GM12878 (cell line): ENCODE measurements at regions not wholly inside any gene's neighbourhood (a gene's known extent, or its start where the extent isn't known, plus 50 kb on each side); places are given as distances from the start of the nearest gene placed in this dataset.
"Not testable (repeated sequence)": the region's sequence is repeated elsewhere in the genome, so short reads cannot be mapped to it uniquely, and the experiment has no call there.

Experiments
- ATAC-seq: fragments of 200-7000 bp; cut with Tn5 transposase; 3 replicates; pipeline ENCODE4 v1.9.1; 2020; ENCODE audit warnings: mild to moderate bottlenecking, moderate library complexity
- BruUV-seq: library from RNA; stranded (reverse); fragments of 400-500 nt; replicated peaks from 2 replicates; lab custom pipeline; 2021; lab: Mats Ljungman, UMichigan
- CTCF ChIA-PET: fragments of 300-600 bp; sonication (Branson Sonifier 250); formaldehyde crosslinking; extraction: SDS; loops from one replicate; lab custom pipeline; 2021; ENCODE audit warnings: inconsistent platforms; lab: Yijun Ruan, JAX
- POLR2A ChIA-PET: fragments of 350-600 bp; formaldehyde crosslinking; extraction: SDS; loops from one replicate; lab custom pipeline; 2021; ENCODE audit warnings: inconsistent platforms; lab: Charles Lee
- RAD21 ChIA-PET: fragments of 300-600 bp; sonication (Branson Sonifier 250); formaldehyde crosslinking; loops from one replicate; lab custom pipeline; 2023; ENCODE audit warnings: antibody characterized with exemption; ENCODE audit not compliant: unreplicated experiment; lab: Charles Lee
- SMC1A ChIA-PET: fragments of 300-600 bp; sonication (Branson Sonifier 250); formaldehyde crosslinking; loops from one replicate; lab custom pipeline; 2023; ENCODE audit not compliant: unreplicated experiment, uncharacterized antibody; lab: Charles Lee
- DNase-seq: peaks from one replicate; pipeline ENCODE4 v3.0.0-alpha.2; 2011; ENCODE audit warnings: low read depth, low spot score
- FAIRE-seq: peaks from 3 replicates; lab custom pipeline; 2011; peaks lifted over from hg19 to GRCh38; lab: Jason Lieb, UNC
- H2AFZ ChIP-seq: 2 replicates; pipeline ENCODE4 v1.6.0; 2011; ENCODE audit warnings: low read depth, low read length, control low read depth; ENCODE audit not compliant: control insufficient read depth
- H3K27ac ChIP-seq: 2 replicates; pipeline ENCODE4 v1.5.1; 2011; ENCODE audit warnings: control low read depth; ENCODE audit not compliant: control insufficient read depth, insufficient read depth
- H3K27me3 ChIP-seq, 2 experiments: replicated peaks in 1 of 2; 2 replicates each; pipeline versions ENCODE4 v1.6.0 to v1.6.1; 2011; ENCODE audit warnings: low read length in 1 of 2; ENCODE audit not compliant: control insufficient read depth in 2 of 2, insufficient read depth in 2 of 2
- H3K36me3 ChIP-seq, 2 experiments: 2 replicates each; pipeline ENCODE4 v1.5.1; 2011; ENCODE audit warnings: low read length in 1 of 2; ENCODE audit not compliant: control insufficient read depth in 2 of 2, insufficient read depth in 2 of 2
- H3K4me1 ChIP-seq: 2 replicates; pipeline ENCODE4 v1.6.1; 2011; ENCODE audit warnings: mild to moderate bottlenecking, low read length, moderate library complexity, mixed read lengths; ENCODE audit not compliant: control insufficient read depth, insufficient read depth
- H3K4me2 ChIP-seq: 2 replicates; pipeline ENCODE4 v1.6.0; 2011; ENCODE audit warnings: control low read depth; ENCODE audit not compliant: control insufficient read depth, insufficient read depth
- H3K4me3 ChIP-seq: fragments of 200-600 bp; sonication (generic); 2 replicates; pipeline ENCODE4 v1.5.1; 2016
- H3K79me2 ChIP-seq: 2 replicates; pipeline ENCODE4 v1.6.0; 2011; ENCODE audit warnings: low read length; ENCODE audit not compliant: control insufficient read depth, insufficient read depth
- H3K9ac ChIP-seq: 2 replicates; pipeline ENCODE4 v1.8.0; 2011; ENCODE audit warnings: low read length, control low read depth, mixed read lengths; ENCODE audit not compliant: control insufficient read depth, insufficient read depth
- H3K9me3 ChIP-seq: replicated peaks from 3 replicates; pipeline ENCODE4 v1.5.1; 2011; ENCODE audit warnings: mild to moderate bottlenecking, low read length; ENCODE audit not compliant: control insufficient read depth, insufficient read depth
- H4K20me1 ChIP-seq: 2 replicates; pipeline ENCODE4 v1.6.0; 2011; ENCODE audit not compliant: control insufficient read depth, insufficient read depth
- BCL11A ChIP-seq: IDR thresholded peaks from 2 replicates; pipeline ENCODE4 v1.6.1; 2011; ENCODE audit warnings: low read depth, low read length
- CREB1 ChIP-seq: IDR thresholded peaks from 2 replicates; pipeline ENCODE4 v1.6.1; 2012; ENCODE audit warnings: low read depth, mild to moderate bottlenecking, inconsistent platforms
- CREM ChIP-seq: IDR thresholded peaks from 2 replicates; pipeline ENCODE4 v1.6.1; 2014; ENCODE audit warnings: antibody characterized with exemption, low read depth
- HDAC6 ChIP-seq: fragments of 200-600 bp; sonication (generic); IDR thresholded peaks from one replicate; pipeline ENCODE4 v1.8.0; 2017; ENCODE audit warnings: antibody characterized with exemption; ENCODE audit not compliant: unreplicated experiment
- HDGF ChIP-seq: fragments of 450-650 bp; IDR thresholded peaks from 2 replicates; pipeline ENCODE4 v1.6.1; 2016; ENCODE audit warnings: antibody characterized with exemption
- MTA2 ChIP-seq: fragments of 450-650 bp; IDR thresholded peaks from 2 replicates; pipeline ENCODE4 v1.6.1; 2016; ENCODE audit warnings: low read depth, mild to moderate bottlenecking, moderate library complexity
- NR2F1 ChIP-seq: fragments of 450-650 bp; conservative IDR thresholded peaks from 2 replicates; pipeline ENCODE4 v1.6.1; 2017; ENCODE audit warnings: mild to moderate bottlenecking
- POLR2AphosphoS5 ChIP-seq: IDR thresholded peaks from 2 replicates; pipeline ENCODE4 v1.6.1; 2011; ENCODE audit warnings: mild to moderate bottlenecking, low read length, inconsistent platforms
- REST ChIP-seq: IDR thresholded peaks from 2 replicates; pipeline ENCODE4 v1.6.1; 2012; ENCODE audit warnings: mild to moderate bottlenecking, low read depth, low read length
- SMC3 ChIP-seq: IDR thresholded peaks from 2 replicates; pipeline ENCODE4 v1.6.1; 2011; ENCODE audit warnings: low read length, improper control_type of control experiment, borderline replicate concordance
- TCF12 ChIP-seq: IDR thresholded peaks from 2 replicates; pipeline ENCODE4 v1.6.1; 2011; ENCODE audit warnings: low read depth, mild to moderate bottlenecking, low read length
- YBX1 ChIP-seq: fragments of 450-650 bp; IDR thresholded peaks from 2 replicates; pipeline ENCODE4 v1.6.1; 2016; ENCODE audit warnings: antibody characterized with exemption
- ZZZ3 ChIP-seq: IDR thresholded peaks from 2 replicates; pipeline ENCODE4 v1.6.1; 2011; ENCODE audit warnings: low read depth; ENCODE audit not compliant: control insufficient read depth, insufficient read length
- WGBS: methylation state at CpG from one replicate; pipeline ENCODE4 v1.1.6; 2016; ENCODE audit warnings: low lambda C conversion rate; ENCODE audit not compliant: insufficient replicate concordance, insufficient coverage; ENCODE audit errors: missing lambda C conversion rate; 5-methylcytosine and 5-hydroxymethylcytosine counted together
- in situ Hi-C: fragments of 300-500 bp; cut with MboI; formaldehyde crosslinking; loops from 9 replicates; pipeline ENCODE4 v1.14.3; 2018; ENCODE audit warnings: mixed read lengths
- intact Hi-C: fragments of 100-400 bp; cut with micrococcal nuclease; formaldehyde crosslinking; loops from one replicate; pipeline ENCODE4 v1.14.2; 2022; ENCODE audit not compliant: unreplicated experiment
- TF ChIP-seq, protein P1 (sequence below): fragments of 450-650 bp; IDR thresholded peaks from 2 replicates; pipeline ENCODE4 v1.6.1; 2016; ENCODE audit warnings: mild to moderate bottlenecking
- TF ChIP-seq, protein P2 (sequence below): fragments of 450-650 bp; IDR thresholded peaks from 2 replicates; pipeline ENCODE4 v1.6.1; 2016; ENCODE audit warnings: mild to moderate bottlenecking

DNA sequence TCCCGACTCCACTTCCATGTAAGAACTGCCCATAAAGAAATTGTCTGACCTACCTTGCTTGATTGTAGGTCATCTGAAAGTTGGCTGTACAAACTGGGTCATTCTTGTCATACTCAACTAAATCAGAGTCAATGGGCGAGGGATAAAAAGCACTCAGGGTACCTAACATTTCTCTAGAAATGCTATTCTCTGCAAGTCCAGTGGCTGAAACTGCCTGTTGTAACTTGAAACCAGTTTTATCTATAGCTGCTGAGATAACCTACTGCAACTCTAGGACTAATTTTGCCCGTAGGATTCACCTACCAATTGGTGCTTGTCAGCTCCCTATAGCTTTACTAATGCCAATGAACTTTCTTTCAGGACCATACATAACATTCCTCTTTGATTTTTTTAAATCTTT is 100.1 kb upstream of the GRIN2A start:
- Histone ChIP-seq H3K27ac (no peak overlapping the region), H3K79me2 (no peaks in the 10 kb centered on the region), H4K20me1 (no peaks in the 10 kb centered on the region), H3K4me2 (no peak overlapping the region), H3K9ac (no peak overlapping the region), H3K36me3 (no peaks in the 10 kb centered on the region), H3K9me3 (peaks cover 3% of the 10 kb centered on the region; the same call in 1 of the 3 replicates)
- no peak for ATAC-seq
- DNase-seq = no peak
- BruUV-seq = no TSS peak
- SMC1A ChIA-PET = interaction anchor here (1.2 kb wide), 1 partner anchor 15 kb away, joined by 3 read pairs; no protein-coding TSS in a partner anchor
- FAIRE-seq = no peak
- TF ChIP-seq MTA2 = no peak
- TF ChIP-seq NR2F1 = no peak
- TF ChIP-seq BCL11A = no peak
- TF ChIP-seq HDAC6 = no peak
- no peak for TF ChIP-seq HDGF
- no peak for TF ChIP-seq REST
- TF ChIP-seq CREB1 = no peak
- TF ChIP-seq POLR2AphosphoS5 = no peak
- no peak for TF ChIP-seq TCF12
- no peak for TF ChIP-seq YBX1
- TF ChIP-seq ZZZ3 = no peak
- TF ChIP-seq CREM = no peak
- TF ChIP-seq SMC3 = no peak
- TF ChIP-seq, protein P1, sequence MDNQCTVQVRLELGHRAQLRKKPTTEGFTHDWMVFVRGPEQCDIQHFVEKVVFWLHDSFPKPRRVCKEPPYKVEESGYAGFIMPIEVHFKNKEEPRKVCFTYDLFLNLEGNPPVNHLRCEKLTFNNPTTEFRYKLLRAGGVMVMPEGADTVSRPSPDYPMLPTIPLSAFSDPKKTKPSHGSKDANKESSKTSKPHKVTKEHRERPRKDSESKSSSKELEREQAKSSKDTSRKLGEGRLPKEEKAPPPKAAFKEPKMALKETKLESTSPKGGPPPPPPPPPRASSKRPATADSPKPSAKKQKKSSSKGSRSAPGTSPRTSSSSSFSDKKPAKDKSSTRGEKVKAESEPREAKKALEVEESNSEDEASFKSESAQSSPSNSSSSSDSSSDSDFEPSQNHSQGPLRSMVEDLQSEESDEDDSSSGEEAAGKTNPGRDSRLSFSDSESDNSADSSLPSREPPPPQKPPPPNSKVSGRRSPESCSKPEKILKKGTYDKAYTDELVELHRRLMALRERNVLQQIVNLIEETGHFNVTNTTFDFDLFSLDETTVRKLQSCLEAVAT = no peak
- TF ChIP-seq, protein P2, sequence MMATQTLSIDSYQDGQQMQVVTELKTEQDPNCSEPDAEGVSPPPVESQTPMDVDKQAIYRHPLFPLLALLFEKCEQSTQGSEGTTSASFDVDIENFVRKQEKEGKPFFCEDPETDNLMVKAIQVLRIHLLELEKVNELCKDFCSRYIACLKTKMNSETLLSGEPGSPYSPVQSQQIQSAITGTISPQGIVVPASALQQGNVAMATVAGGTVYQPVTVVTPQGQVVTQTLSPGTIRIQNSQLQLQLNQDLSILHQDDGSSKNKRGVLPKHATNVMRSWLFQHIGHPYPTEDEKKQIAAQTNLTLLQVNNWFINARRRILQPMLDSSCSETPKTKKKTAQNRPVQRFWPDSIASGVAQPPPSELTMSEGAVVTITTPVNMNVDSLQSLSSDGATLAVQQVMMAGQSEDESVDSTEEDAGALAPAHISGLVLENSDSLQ = no peak
- TF ChIP-seq, all 136 proteins: peak for 0
- no peak overlapping the region for H2AFZ ChIP-seq
- POLR2A ChIA-PET = interaction anchor here (1.1 kb wide), 1 partner anchor 19 kb away, joined by 3 read pairs; no protein-coding TSS in a partner anchor
- in situ Hi-C loops = no loop called here
- intact Hi-C loops = no loop called here
- RAD21 ChIA-PET = no interaction called here
- WGBS = 89% methylated on average over 3 of the region's 3 CpGs
- no peaks in the 10 kb centered on the region for H3K27me3 ChIP-seq
- H3K4me1 ChIP-seq = peaks cover 15% of the 10 kb centered on the region
- CTCF ChIA-PET = no interaction called here
- H3K4me3 ChIP-seq = no peak overlapping the region

DNA sequence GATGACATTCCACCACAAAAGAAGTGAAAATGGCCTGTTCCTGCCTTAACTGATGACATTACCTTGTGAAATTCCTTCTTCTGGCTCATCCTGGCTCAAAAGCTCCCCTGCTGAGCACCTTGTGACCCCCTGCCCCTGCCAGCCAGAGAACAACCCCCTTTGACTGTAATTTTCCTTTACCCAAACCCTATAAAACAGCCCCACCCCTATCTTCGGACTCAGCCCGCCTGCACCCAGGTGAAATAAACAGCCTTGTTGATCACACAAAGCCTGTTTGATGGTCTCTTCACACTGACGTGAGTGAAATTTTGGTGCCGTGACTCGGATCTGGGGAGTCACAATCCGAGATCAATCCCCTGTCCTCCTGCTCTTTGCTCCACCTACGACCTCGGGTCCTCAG is 101.0 kb upstream of the GRIN2A start:
- DNase-seq, BruUV-seq, CTCF ChIA-PET, H3K27me3 ChIP-seq, H3K27ac ChIP-seq, intact Hi-C loops, ATAC-seq, H2AFZ ChIP-seq, H3K4me3 ChIP-seq, H4K20me1 ChIP-seq, in situ Hi-C loops, FAIRE-seq, H3K9me3 ChIP-seq, H3K9ac ChIP-seq, H3K36me3 ChIP-seq, H3K79me2 ChIP-seq, RAD21 ChIA-PET, H3K4me2 ChIP-seq: not testable (repeated sequence)
- 64% methylated on average over 8 of the region's 8 CpGs for WGBS
- SMC1A ChIA-PET = interaction anchor here (1.2 kb wide), 1 partner anchor 14 kb away, joined by 3 read pairs; no protein-coding TSS in a partner anchor
- peaks cover 15% of the 10 kb centered on the region for H3K4me1 ChIP-seq
- POLR2A ChIA-PET = interaction anchor here (1.1 kb wide), 1 partner anchor 20 kb away, joined by 3 read pairs; no protein-coding TSS in a partner anchor
